GM18861 (cell line): ENCODE measurements at regions not wholly inside any gene's neighbourhood (a gene's known extent, or its start where the extent isn't known, plus 50 kb on each side); places are given as distances from the start of the nearest gene placed in this dataset.

Experiments
- ATAC-seq: cut with Tn5 transposase; IDR thresholded peaks from one replicate; pipeline ENCODE4 v1.9.1; 2021; ENCODE audit not compliant: unreplicated experiment

DNA sequence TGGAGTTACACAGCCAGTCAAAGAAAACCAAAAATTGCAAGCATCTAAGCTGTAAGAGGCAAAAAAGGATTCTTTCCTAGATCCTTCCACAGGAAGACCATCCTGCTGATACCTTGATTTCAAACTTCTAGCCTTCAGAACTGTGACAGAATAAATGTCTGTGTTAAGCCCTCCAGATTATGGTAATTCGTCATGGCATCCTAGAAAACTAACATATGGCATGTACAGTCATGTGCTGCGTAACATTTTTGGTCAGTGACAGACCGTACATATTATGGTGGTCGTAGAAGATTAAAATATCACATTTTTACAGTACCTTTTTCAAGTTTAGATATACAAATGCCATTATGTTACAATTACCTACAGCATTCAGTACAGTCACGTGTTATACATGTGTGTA, 660.9 kb upstream of the LMO3 start:
- ATAC-seq, result no peak

GRCh38 chr12:17264603-17265002, 658.6 kb upstream of the LMO3 start:
- ATAC-seq, result no peak

DNA sequence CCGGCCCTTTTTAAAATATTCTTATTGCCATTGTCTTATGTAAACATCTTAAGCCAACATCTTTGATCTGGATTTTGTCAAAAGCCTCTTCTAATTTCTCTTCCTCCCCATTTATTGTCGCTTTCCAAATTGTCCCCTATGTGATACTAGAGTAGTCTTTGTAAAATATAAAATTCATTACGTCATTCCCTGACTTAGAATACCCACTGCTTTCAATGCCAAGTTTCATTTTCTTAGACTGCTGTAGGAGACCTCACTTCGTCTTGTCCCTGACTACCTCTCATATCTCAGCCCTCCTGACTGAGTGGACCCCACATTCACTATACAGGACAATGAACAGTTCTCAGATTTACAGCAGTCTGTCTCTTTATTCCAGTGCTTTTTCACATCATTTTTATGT, 633.9 kb upstream of the LMO3 start:
- no peak for ATAC-seq

- no peak for ATAC-seq
Observed at GRCh38 chr12:17235996-17236395, 630.0 kb upstream of the LMO3 start.

DNA sequence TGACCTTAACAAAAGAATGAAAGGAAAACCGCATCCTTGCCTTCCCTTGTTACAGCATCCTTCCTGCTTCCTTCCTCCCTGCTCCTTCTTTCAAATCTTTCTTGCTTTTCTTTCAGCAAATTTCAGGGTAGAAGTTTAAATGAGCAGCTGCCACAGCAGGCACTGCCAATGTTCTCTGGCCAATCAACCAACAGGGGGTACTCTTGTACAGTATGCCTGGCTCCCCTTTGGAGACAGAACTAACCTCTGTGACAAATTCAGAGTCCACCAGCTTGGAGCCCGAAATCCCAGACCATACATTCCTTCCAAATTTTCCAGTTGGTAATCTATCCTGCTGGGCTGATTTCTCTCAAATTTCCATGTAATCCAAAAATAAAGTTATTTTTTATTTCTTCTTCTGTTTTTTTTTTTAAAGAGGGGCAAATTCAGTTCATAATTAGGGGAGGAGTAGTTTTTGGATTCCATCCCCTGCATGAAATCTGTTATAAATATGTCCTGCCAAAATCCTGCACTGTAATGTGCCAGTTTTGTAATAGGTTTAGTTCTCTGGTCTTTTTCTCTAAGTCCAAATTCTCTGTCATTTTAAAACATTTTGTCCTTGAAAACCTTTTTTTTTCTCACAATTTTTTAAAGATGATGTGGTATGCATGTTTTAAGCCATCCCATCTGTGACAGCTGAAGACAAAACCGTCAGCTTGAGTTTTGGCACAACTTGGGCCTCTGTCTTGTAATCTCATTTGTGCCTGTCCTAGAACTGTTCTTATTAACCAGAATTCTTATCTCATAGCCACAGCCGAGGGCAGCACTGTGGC, 610.0 kb upstream of the LMO3 start:
- ATAC-seq, result no peak

- ATAC-seq, result peak; percentile 80
Observed at GRCh38 chr12:17214929-17215328, 609.0 kb upstream of the LMO3 start.

DNA sequence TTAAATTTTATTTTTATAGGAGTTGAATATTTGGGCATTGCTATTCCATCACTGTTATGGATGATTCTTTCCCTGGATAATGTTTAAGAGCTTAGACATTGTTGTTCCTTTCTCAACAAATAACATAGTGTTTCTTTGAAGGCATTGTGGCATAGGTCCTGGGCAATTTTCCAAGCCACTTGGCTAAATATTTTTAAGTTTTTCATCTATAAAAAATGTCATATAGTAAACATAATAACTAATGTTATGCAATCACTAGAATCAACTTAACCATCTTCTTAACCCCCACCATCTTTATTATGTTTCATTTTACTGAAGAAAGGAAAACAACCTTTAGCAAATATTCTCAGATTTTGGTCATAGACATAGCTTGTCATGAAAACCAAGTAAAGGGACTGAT, 600.6 kb upstream of the LMO3 start:
- ATAC-seq, result no peak

- ATAC-seq, result no peak
Observed at GRCh38 chr12:17204289-17205054, 598.5 kb upstream of the LMO3 start.

GRCh38 chr12:17203497-17203896, 597.5 kb upstream of the LMO3 start:
- no peak for ATAC-seq

GRCh38 chr12:17197971-17198370, 592.0 kb upstream of the LMO3 start:
- ATAC-seq, result peak; percentile 89

DNA sequence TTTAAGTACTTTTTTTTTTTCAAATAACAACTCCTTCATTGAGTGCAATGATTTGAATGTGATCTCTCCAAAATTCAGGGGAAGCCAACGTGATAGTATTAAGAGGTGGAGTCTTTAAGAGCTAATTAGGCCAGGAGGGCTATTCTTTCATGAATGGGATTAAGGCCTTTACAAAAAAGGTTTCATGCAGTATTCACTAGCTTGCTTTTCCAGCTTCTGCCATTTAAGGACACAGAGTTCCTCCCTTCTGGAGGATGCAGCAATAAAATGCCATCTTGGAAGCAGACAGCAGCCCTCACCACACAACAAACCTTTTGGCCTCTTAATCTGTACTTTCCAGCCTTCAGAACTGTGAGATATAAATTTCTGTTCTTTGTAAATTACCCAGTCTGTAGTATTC, 586.8 kb upstream of the LMO3 start:
- ATAC-seq, result no peak

GRCh38 chr12:17169726-17170471, 563.9 kb upstream of the LMO3 start:
- ATAC-seq, result no peak

DNA sequence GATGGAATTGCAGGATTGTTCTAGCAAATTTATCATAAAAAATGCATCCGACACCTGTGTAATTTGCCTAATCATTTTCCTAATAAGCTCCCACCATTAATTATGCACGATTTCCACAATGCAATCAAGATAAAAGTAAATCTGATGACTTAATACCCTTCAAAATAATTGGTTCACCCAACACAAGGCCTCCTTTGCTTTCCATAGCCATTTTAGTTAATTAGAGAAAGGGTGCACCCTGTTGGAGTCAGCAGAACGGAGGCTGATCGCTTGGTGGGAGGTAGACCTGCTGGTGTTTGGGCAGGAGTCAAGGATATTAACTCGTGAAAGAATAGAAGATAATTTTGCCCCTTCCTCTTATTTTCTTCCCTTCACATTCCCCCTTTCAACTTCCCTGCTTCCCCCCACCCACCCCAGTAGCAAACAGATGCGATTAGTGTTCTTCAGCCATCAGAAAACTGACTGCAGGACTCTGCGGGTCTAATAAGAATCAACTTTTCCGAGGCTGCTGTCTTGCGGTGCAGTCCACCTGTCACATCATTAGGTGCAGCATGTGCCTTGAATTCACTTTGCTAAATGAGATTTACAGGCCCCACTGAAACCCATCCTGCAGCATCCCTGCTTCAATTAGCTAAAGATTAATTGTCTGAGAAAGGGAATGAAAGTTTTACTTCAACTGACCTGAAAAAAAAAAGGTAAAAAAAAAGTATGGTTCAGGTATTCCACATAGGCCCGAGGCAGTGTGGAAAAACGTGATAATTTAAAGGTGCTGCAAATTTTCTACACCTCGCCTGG, 553.7 kb upstream of the LMO3 start:
- no peak for ATAC-seq

DNA sequence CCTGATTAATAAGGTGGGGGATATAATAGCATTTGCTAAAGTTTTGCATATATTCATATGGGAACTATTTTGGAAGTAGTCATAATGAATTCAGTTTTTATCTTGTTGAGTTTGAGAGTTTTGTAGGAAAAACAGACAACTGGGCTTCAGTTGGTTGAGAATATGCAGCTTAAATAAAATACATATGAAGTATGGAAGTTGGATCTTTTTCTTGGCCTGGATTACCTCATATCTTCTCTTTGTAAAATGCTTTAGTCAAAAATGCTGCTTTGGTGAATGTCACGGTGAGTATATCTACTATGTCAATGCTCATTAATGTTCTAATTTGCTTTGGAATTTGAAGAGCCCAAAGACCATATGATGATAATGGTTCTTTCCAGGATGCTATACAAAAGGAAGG, 552.2 kb upstream of the LMO3 start:
- ATAC-seq, result no peak

DNA sequence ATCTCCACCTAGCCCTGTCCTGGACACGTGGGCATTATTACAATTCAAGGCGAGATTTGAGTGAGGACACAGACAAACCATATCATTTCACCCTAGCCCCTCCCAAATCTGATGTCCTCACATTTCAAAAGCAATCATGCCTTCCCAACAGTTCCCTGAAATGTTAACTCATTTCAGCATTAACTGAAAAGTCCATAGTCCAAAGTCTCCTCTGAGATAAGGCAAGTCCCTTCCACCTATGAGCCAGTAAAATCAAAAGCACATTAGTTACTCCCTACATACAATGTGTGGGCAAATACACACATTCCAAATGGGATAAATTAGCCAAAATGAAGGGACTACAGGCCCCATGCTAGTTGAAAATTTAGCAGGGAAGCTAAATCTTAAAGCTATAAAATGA, 546.0 kb upstream of the LMO3 start:
- ATAC-seq, result no peak

DNA sequence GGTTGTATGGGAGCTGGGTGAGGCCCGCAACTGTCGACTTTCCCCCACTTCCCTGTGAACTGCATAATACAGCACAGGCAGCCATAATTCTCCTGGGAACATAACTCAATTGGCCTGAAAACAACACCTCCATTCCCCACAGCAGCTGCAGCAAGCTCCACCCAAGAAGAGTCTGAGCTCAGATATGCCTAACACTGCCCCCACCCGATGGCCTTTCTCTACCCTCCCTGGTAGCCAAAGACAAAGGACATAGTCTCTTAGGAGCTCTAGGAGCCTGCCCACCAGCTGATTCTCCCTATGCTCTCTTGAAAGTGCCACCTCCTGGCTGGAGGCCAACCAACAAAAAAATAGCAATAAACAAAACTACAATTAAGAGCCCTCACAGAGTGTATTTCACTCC, 542.7 kb upstream of the LMO3 start:
- no peak for ATAC-seq

DNA sequence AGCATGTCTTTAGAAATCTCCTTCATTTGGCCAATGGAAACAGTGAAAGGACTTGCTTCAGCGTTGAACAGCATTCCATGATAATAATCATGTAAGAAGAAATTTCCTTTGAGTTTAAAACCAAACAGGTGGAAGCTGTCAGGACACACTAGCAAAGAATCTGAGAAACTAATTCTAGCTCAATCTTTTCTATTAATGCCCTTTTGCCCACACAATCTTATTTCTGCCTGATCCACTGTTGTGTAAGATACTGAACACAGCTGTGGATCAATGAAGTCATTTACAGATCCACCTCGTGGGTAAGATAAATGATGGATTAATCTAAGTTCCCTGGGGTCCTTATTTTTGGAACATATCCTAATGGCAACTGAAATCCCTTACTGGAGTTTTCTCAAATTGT, 536.9 kb upstream of the LMO3 start:
- ATAC-seq, result no peak

DNA sequence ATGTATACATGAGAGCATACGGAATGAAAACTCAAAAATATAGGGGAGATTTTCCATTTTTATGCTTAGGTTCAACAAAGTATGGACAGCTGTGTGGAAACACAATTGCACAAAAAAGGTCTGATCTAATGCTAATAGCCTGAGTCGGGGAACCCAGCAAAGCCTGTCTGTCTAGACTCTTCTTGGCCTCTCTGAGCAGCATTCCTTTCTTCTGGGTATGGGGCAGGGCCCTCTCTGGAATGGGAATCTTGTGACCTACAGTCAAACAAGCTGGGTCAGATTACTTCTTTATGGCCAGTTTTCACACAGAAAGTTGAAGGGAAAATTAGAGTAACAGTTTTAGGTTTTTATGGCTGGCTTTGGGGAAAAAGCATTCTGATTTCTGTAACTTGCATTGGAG, 534.0 kb upstream of the LMO3 start:
- ATAC-seq, result no peak

- no peak for ATAC-seq
Observed at GRCh38 chr12:17137396-17137795, 531.4 kb upstream of the LMO3 start.

DNA sequence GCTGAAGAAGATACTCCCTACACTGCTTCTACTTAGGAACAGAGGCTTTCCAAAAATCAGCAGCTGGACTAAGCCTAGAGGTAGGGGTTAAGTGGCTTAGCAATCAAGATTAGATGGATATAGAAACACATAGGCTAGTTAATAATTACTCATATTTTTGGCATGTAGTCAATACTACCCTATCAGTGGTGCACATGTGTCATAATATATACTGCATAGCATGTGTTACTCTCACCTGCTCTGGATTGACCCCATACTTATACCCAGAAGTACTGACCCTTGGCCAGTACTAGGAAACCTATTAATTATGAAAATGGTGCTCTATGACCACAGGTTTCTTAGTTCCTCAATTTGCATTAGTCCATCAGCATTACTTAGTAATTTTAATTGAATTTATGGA, 528.4 kb upstream of the LMO3 start:
- ATAC-seq, result peak; percentile 60

GRCh38 chr12:17132336-17132735, 526.4 kb upstream of the LMO3 start:
- ATAC-seq, result no peak
